ENCODE measurements at regions not wholly inside any gene's neighbourhood (a gene's known extent, or its start where the extent isn't known, plus 50 kb on each side); places are given as distances from the start of the nearest gene placed in this dataset.

- TF ChIP-seq CTCF (IDR thresholded peaks at IDR 0.05) (no peak), POLR2A (IDR thresholded peaks at IDR 0.05) (no peak)
Observed at GRCh38 chr17:69880591-69881112, 194.4 kb upstream of the KCNJ16 start.
